Loucy (cell line): ENCODE measurements at regions not wholly inside any gene's neighbourhood (a gene's known extent, or its start where the extent isn't known, plus 50 kb on each side); places are given as distances from the start of the nearest gene placed in this dataset.

Experiments
- H2AFZ ChIP-seq: fragments of 200-600 bp; sonication (generic); 2 replicates; pipeline ENCODE4 v1.6.0; 2016; ENCODE audit warnings: antibody characterized with exemption, mild to moderate bottlenecking, low read length, moderate library complexity
- H3F3A ChIP-seq: fragments of 200-600 bp; 2 replicates; pipeline ENCODE4 v1.6.0; 2016; ENCODE audit warnings: antibody characterized with exemption, low read depth, mild to moderate bottlenecking
- H3K27me3 ChIP-seq: fragments of 200-600 bp; sonication (generic); 2 replicates; pipeline ENCODE4 v1.6.1; 2014; ENCODE audit warnings: low read length, mild to moderate bottlenecking; ENCODE audit not compliant: insufficient read depth, poor library complexity, severe bottlenecking
- H3K36me3 ChIP-seq: fragments of 200-600 bp; sonication (generic); 2 replicates; pipeline ENCODE4 v1.6.1; 2016; ENCODE audit warnings: low read length; ENCODE audit not compliant: insufficient read depth
- H3K4me1 ChIP-seq: fragments of 200-600 bp; sonication (generic); 2 replicates; pipeline ENCODE4 v1.5.1; 2014; ENCODE audit warnings: low read length, mild to moderate bottlenecking; ENCODE audit not compliant: insufficient read depth, poor library complexity, severe bottlenecking
- H3K4me2 ChIP-seq: fragments of 200-600 bp; sonication (generic); 2 replicates; pipeline ENCODE4 v1.6.0; 2014; ENCODE audit warnings: antibody characterized with exemption, low read length, low read depth, mild to moderate bottlenecking; ENCODE audit not compliant: poor library complexity, severe bottlenecking
- H3K4me3 ChIP-seq: fragments of 200-600 bp; sonication (generic); 2 replicates; pipeline ENCODE4 v1.5.1; 2014; ENCODE audit warnings: low read length, mild to moderate bottlenecking, mixed read lengths; ENCODE audit not compliant: poor library complexity, severe bottlenecking
- H3K79me2 ChIP-seq: fragments of 200-600 bp; sonication (generic); 2 replicates; pipeline ENCODE4 v1.6.1; 2014; ENCODE audit warnings: low read length; ENCODE audit not compliant: insufficient read depth
- H3K9ac ChIP-seq: fragments of 200-600 bp; sonication (generic); 2 replicates; pipeline ENCODE4 v1.6.0; 2014; ENCODE audit warnings: mild to moderate bottlenecking, low read depth, low read length, moderate library complexity; ENCODE audit not compliant: poor library complexity, severe bottlenecking
- H3K9me2 ChIP-seq: fragments of 200-600 bp; sonication (generic); replicated peaks from 2 replicates; pipeline ENCODE4 v1.6.1; 2016; ENCODE audit warnings: low read depth, low read length, mixed read lengths
- H3K9me3 ChIP-seq: fragments of 200-600 bp; sonication (generic); 2 replicates; pipeline ENCODE4 v1.6.1; 2014; ENCODE audit warnings: mild to moderate bottlenecking, antibody characterized with exemption, low read length, low read depth; ENCODE audit not compliant: insufficient read depth
- H4K20me1 ChIP-seq: fragments of 200-600 bp; sonication (generic); 2 replicates; pipeline ENCODE4 v1.6.0; 2014; ENCODE audit warnings: antibody characterized with exemption, low read length, mild to moderate bottlenecking; ENCODE audit not compliant: insufficient read depth, poor library complexity, severe bottlenecking
- EZH2phosphoT487 ChIP-seq: fragments of 200-600 bp; IDR thresholded peaks from 2 replicates; pipeline ENCODE4 v1.6.1; 2018; ENCODE audit warnings: antibody characterized with exemption, mild to moderate bottlenecking, moderate library complexity, borderline replicate concordance
- TF ChIP-seq, protein P1 (sequence below): fragments of 200-600 bp; sonication (generic); conservative IDR thresholded peaks from 2 replicates; pipeline ENCODE4 v1.5.1; 2014; ENCODE audit warnings: mild to moderate bottlenecking, antibody characterized with exemption, low read length

DNA sequence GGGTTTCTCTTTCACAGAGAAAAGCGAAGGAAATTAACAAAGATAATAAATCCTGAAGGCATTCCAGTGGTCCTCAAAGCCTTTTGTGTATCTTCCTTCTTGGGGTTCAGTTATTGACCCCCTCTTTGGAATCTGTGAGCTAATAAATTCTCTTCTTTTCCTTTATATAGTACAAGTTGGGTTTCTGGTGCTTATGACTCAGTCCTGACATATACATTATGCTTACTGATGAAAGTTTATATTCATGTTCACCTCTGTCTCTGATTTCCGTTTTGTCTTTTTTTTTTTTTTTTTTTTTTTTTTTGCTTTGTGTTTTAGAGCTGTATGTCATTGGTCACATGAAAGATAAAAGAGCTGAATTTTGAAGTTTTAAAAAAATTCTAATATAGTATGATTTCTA is 230.7 kb upstream of the RBMS3 start:
- H3K9ac ChIP-seq = no peak overlapping the region
- H3K9me3 ChIP-seq = no peaks in the 10 kb centered on the region
- H3K79me2 ChIP-seq = no peaks in the 10 kb centered on the region
- H3F3A ChIP-seq = no peaks in the 10 kb centered on the region
- H3K9me2 ChIP-seq = no peaks in the 10 kb centered on the region
- no peak for TF ChIP-seq EZH2phosphoT487
- TF ChIP-seq, protein P1, sequence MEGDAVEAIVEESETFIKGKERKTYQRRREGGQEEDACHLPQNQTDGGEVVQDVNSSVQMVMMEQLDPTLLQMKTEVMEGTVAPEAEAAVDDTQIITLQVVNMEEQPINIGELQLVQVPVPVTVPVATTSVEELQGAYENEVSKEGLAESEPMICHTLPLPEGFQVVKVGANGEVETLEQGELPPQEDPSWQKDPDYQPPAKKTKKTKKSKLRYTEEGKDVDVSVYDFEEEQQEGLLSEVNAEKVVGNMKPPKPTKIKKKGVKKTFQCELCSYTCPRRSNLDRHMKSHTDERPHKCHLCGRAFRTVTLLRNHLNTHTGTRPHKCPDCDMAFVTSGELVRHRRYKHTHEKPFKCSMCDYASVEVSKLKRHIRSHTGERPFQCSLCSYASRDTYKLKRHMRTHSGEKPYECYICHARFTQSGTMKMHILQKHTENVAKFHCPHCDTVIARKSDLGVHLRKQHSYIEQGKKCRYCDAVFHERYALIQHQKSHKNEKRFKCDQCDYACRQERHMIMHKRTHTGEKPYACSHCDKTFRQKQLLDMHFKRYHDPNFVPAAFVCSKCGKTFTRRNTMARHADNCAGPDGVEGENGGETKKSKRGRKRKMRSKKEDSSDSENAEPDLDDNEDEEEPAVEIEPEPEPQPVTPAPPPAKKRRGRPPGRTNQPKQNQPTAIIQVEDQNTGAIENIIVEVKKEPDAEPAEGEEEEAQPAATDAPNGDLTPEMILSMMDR = no peak
- no peaks in the 10 kb centered on the region for H3K4me1 ChIP-seq
- no peak overlapping the region for H3K4me2 ChIP-seq
- no peaks in the 10 kb centered on the region for H3K27me3 ChIP-seq
- H2AFZ ChIP-seq = no peak overlapping the region
- no peaks in the 10 kb centered on the region for H3K36me3 ChIP-seq
- H4K20me1 ChIP-seq = no peaks in the 10 kb centered on the region
- H3K4me3 ChIP-seq = no peak overlapping the region

DNA sequence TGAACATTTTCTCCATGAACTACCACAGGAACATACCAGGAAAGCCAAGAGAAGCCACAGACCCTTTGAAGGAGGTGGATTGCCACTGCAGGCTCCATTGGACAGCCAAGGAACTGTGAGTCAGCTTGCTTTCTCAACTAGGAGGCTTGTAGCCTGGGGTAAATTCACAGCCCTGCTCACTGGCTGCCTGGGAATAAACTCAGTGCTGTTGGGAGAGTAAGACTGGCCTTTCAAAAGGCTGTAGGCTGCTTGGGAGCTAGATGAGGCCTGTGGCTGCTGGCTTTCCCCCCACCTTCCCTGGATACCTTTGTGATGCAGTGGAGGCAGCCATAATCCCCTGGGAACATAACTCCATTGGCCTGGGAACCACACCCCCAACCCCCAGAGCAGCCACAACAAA is 223.5 kb upstream of the RBMS3 start:
- Histone ChIP-seq H3K4me3 (no peak overlapping the region), H3K27me3 (no peaks in the 10 kb centered on the region), H2AFZ (no peak overlapping the region), H3K9ac (no peak overlapping the region), H4K20me1 (no peaks in the 10 kb centered on the region), H3F3A (no peaks in the 10 kb centered on the region), H3K4me2 (no peak overlapping the region), H3K36me3 (no peaks in the 10 kb centered on the region), H3K79me2 (no peaks in the 10 kb centered on the region), H3K9me3 (no peaks in the 10 kb centered on the region; the same call in 1 of the 2 replicates), H3K4me1 (no peaks in the 10 kb centered on the region), H3K9me2 (no peaks in the 10 kb centered on the region)
- no peak for TF ChIP-seq EZH2phosphoT487
- TF ChIP-seq, protein P1 = no peak

DNA sequence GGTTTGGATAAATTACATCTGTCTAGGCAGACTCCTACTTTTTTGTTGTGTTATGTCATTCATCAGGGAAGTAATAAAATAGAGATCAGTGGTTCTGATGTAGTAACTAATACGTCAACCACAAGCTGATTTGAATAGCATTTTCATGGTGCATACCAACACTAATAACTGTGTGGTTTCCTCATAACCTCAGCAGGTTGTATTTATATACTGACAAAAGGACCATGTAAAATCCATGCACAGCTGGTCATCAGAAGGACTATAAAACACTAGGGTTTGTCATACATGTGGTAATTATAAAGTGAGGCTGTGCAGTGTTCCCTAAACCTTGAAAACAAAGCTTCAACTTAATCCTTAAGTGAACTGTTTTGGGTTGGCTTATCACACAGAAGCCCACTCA is 216.8 kb upstream of the RBMS3 start:
- no peaks in the 10 kb centered on the region for H3K36me3 ChIP-seq
- no peak overlapping the region for H3K4me2 ChIP-seq
- H3K27me3 ChIP-seq = no peaks in the 10 kb centered on the region
- no peaks in the 10 kb centered on the region for H3K4me1 ChIP-seq
- H3K9ac ChIP-seq = no peak overlapping the region
- no peaks in the 10 kb centered on the region for H3F3A ChIP-seq
- H2AFZ ChIP-seq = no peak overlapping the region
- no peaks in the 10 kb centered on the region for H3K79me2 ChIP-seq
- H3K4me3 ChIP-seq = no peak overlapping the region
- no peaks in the 10 kb centered on the region for H3K9me2 ChIP-seq
- H3K9me3 ChIP-seq = no peaks in the 10 kb centered on the region
- no peak for TF ChIP-seq EZH2phosphoT487
- H4K20me1 ChIP-seq = no peaks in the 10 kb centered on the region

DNA sequence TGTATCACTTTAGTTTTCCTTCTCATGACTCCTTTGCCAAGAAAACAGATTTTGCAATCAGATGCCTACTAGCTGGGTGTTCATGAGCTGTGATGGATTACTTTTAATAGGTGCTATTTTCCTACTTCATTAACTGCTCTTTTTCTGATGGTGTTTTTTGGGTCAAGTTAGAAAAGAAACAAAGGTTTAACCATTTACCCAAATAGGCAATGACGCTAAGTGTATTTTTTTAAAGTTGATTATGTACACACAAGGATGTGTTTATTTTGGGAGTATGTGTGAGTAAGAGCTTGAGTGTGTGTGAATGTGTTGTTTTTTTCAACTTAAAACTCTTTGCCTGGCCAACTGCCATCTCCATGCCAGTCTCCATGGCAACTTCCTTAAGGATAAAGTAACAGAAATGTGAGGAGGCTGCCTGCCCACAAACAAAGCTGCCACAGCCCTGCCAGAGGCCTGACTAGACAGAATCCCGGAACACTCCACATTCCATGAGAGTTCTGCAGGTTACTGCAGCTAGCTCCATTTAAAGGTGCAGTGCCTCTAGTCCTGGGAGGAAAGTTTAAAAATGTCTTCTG is 215.6 kb upstream of the RBMS3 start:
- no peaks in the 10 kb centered on the region for H3F3A ChIP-seq
- H3K9me3 ChIP-seq = no peaks in the 10 kb centered on the region
- H3K9ac ChIP-seq = no peak overlapping the region
- H3K79me2 ChIP-seq = no peaks in the 10 kb centered on the region
- no peak overlapping the region for H2AFZ ChIP-seq
- H3K4me1 ChIP-seq = no peaks in the 10 kb centered on the region
- H3K36me3 ChIP-seq = no peaks in the 10 kb centered on the region
- no peak for TF ChIP-seq EZH2phosphoT487
- TF ChIP-seq, protein P1 = no peak
- no peak overlapping the region for H3K4me2 ChIP-seq
- no peaks in the 10 kb centered on the region for H4K20me1 ChIP-seq
- no peak overlapping the region for H3K4me3 ChIP-seq
- H3K27me3 ChIP-seq = no peaks in the 10 kb centered on the region
- no peaks in the 10 kb centered on the region for H3K9me2 ChIP-seq
